Brain microvascular endothelial cell (primary cell): ENCODE measurements at regions not wholly inside any gene's neighbourhood (a gene's known extent, or its start where the extent isn't known, plus 50 kb on each side); places are given as distances from the start of the nearest gene placed in this dataset.
A peak's percentile ranks its signal among the peaks of the same experiment; 100 is the strongest.

ENCODE experiments used
- DNase-seq: peaks from one replicate; pipeline ENCODE4 v3.0.0-alpha.2; 2020
- H3K27ac ChIP-seq: fragments of 250-450 bp; sonication (Bioruptor Pico); 2 replicates; pipeline ENCODE4 v1.5.1; 2020; ENCODE audit warnings: mild to moderate bottlenecking, moderate library complexity
- H3K27me3 ChIP-seq: fragments of 250-450 bp; sonication (Bioruptor Pico); replicated peaks from 2 replicates; pipeline ENCODE4 v1.5.1; 2020; ENCODE audit warnings: mild to moderate bottlenecking
- H3K36me3 ChIP-seq: fragments of 250-450 bp; sonication (Bioruptor Pico); replicated peaks from 2 replicates; pipeline ENCODE4 v1.5.1; 2020; ENCODE audit warnings: mild to moderate bottlenecking
- H3K4me3 ChIP-seq: 2 replicates; pipeline ENCODE4 v1.5.1; 2011; ENCODE audit warnings: low read depth, mild to moderate bottlenecking, control low read depth, low read length, moderate library complexity
- CTCF ChIP-seq: IDR thresholded peaks from 2 replicates; pipeline ENCODE4 v1.5.1; 2011; ENCODE audit warnings: low read depth, mild to moderate bottlenecking, moderate library complexity, low read length, control low read depth, inconsistent platforms; ENCODE audit errors: missing control alignments
- in situ Hi-C: cut with HindIII; loops from 2 replicates; pipeline ENCODE4 v1.10.0; 2017; ENCODE audit warnings: low sequenced_read_pairs, low pct_ligation_motif_present

DNA sequence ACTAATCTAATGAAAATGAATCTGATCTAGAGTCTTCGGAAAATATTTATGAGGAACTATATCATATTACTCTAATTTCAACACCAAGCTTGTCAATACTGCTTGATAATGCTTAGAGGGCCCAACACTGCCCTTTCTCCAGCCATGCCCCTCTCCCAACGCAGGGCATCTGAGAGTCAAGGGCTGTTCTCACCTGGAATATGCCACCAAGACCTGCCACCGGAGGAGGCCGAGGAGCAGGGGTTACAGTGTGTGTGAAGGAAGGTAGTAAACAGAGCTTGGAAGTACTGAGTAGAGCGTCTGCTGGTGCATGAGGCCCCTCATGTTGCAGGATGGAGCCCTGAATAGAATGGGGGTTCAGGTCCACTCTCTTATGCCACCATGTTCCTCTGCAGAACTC lies 301.3 kb upstream of the MPDZ start:
- H3K27ac ChIP-seq: no peak overlapping the region
- TF ChIP-seq CTCF: no peak
- no peak overlapping the region for H3K4me3 ChIP-seq
- no peak for DNase-seq
- H3K27me3 ChIP-seq: no peaks in the 10 kb centered on the region
- in situ Hi-C loops: no loop called here
- no peaks in the 10 kb centered on the region for H3K36me3 ChIP-seq

GRCh38 chr9:13580131-13580530 lies 300.6 kb upstream of the MPDZ start:
- no peak for TF ChIP-seq CTCF
- Histone ChIP-seq H3K27me3 (no peaks in the 10 kb centered on the region), H3K4me3 (no peak overlapping the region), H3K27ac (no peak overlapping the region), H3K36me3 (no peaks in the 10 kb centered on the region)
- no peak for DNase-seq
- in situ Hi-C loops: no loop called here

- no peak for TF ChIP-seq CTCF
These were observed 296.6 kb upstream of the MPDZ start for GRCh38 chr9:13576101-13576500.

GRCh38 chr9:13575558-13575957 lies 296.1 kb upstream of the MPDZ start:
- no peak for TF ChIP-seq CTCF
- in situ Hi-C loops: no loop called here
- no peaks in the 10 kb centered on the region for H3K36me3 ChIP-seq

More at GRCh38 chr9:13576101-13576500, 296.6 kb upstream of the MPDZ start:
- Histone ChIP-seq H3K36me3 (no peaks in the 10 kb centered on the region), H3K4me3 (no peak overlapping the region), H3K27me3 (no peaks in the 10 kb centered on the region), H3K27ac (no peak overlapping the region)
- no peak for DNase-seq
- in situ Hi-C loops: no loop called here

GRCh38 chr9:13570068-13570974 lies 290.8 kb upstream of the MPDZ start:
- Histone ChIP-seq H3K27ac (no peak overlapping the region), H3K36me3 (no peaks in the 10 kb centered on the region), H3K27me3 (no peaks in the 10 kb centered on the region), H3K4me3 (no peak overlapping the region)
- in situ Hi-C loops: no loop called here
- DNase-seq: peak; percentile 42
- TF ChIP-seq CTCF: no peak

More at GRCh38 chr9:13575558-13575957, 296.1 kb upstream of the MPDZ start:
- no peaks in the 10 kb centered on the region for H3K27me3 ChIP-seq
- H3K4me3 ChIP-seq: no peak overlapping the region
- DNase-seq: peak; percentile 65
- H3K27ac ChIP-seq: no peak overlapping the region

GRCh38 chr9:13569602-13570067 lies 290.1 kb upstream of the MPDZ start:
- Histone ChIP-seq H3K27me3 (no peaks in the 10 kb centered on the region), H3K36me3 (no peaks in the 10 kb centered on the region), H3K27ac (no peak overlapping the region), H3K4me3 (no peak overlapping the region)
- in situ Hi-C loops: no loop called here
- no peak for TF ChIP-seq CTCF
- DNase-seq: no peak
